B cell (primary cell): ENCODE measurements at regions not wholly inside any gene's neighbourhood (a gene's known extent, or its start where the extent isn't known, plus 50 kb on each side); places are given as distances from the start of the nearest gene placed in this dataset.

Experiments
- ATAC-seq: fragments of 200-7000 bp; cut with Tn5 transposase; one replicate; pipeline ENCODE4 v1.10.0; 2021; ENCODE audit warnings: low read depth, mild to moderate bottlenecking, moderate number of reproducible peaks, moderate library complexity
- CTCF ChIA-PET: fragments of 350-600 bp; sonication (Branson Sonifier 250); formaldehyde crosslinking; loops from one replicate; lab custom pipeline; 2021; ENCODE audit warnings: antibody characterized with exemption, inconsistent platforms; lab: Charles Lee
- POLR2A ChIA-PET: fragments of 350-600 bp; sonication (Branson Sonifier 250); formaldehyde crosslinking; loops from one replicate; lab custom pipeline; 2021; ENCODE audit warnings: antibody characterized with exemption; lab: Charles Lee
- DNase-seq: peaks from one replicate; pipeline ENCODE4 v3.0.0; 2013
- H2AFZ ChIP-seq: 2 replicates; pipeline ENCODE4 v1.6.1; 2012; ENCODE audit warnings: mild to moderate bottlenecking, low read depth, low read length; ENCODE audit not compliant: insufficient read depth, poor library complexity, severe bottlenecking
- H3K27ac ChIP-seq, 2 donors: 1 replicate in 1 of 2; 2 replicates in 1 of 2; pipeline ENCODE4 v1.5.1; 2012 to 2013; ENCODE audit warnings: low read length in 2 of 2, mild to moderate bottlenecking in 2 of 2, moderate library complexity in 1 of 2
- H3K27me3 ChIP-seq, 4 experiments: fragments of 200-600 bp in 1 of 4; sonication (generic) in 1 of 4; replicated peaks in 1 of 4; 1 replicate in 2 of 4; 2 replicates in 2 of 4; pipeline versions ENCODE4 v1.6.1 to v1.7.0; 2013 to 2016; ENCODE audit warnings: low read length in 3 of 4, mild to moderate bottlenecking in 2 of 4, mixed read lengths in 1 of 4, moderate library complexity in 1 of 4; ENCODE audit not compliant: insufficient read depth in 4 of 4, control insufficient read depth in 3 of 4; ENCODE audit errors: control extremely low read depth in 1 of 4
- H3K36me3 ChIP-seq, 2 experiments: replicated peaks in 1 of 2; 1 replicate in 1 of 2; 2 replicates in 1 of 2; pipeline versions ENCODE4 v1.6.1 to v1.7.1; 2013; ENCODE audit warnings: low read length in 1 of 2; ENCODE audit not compliant: insufficient read depth in 2 of 2, control insufficient read depth in 1 of 2; ENCODE audit errors: control extremely low read depth in 1 of 2, extremely low read depth in 1 of 2
- H3K4me1 ChIP-seq, 2 donors: fragments of 200-600 bp in 1 of 2; sonication (generic) in 1 of 2; 1 replicate in 1 of 2; 2 replicates in 1 of 2; pipeline versions ENCODE4 v1.5.1 to v1.6.1; 2013 to 2017; ENCODE audit warnings: low read length in 2 of 2; ENCODE audit not compliant: control insufficient read depth in 2 of 2, insufficient read depth in 2 of 2
- H3K4me2 ChIP-seq: replicated peaks from 2 replicates; pipeline ENCODE3; 2012; ENCODE audit warnings: mild to moderate bottlenecking, low read depth, low read length; ENCODE audit not compliant: poor library complexity, severe bottlenecking
- H3K4me3 ChIP-seq, 5 experiments: fragments of 200-600 bp in 1 of 5; sonication (generic) in 1 of 5; 1 replicate in 3 of 5; 2 replicates in 2 of 5; pipeline versions ENCODE4 v1.5.1 to v1.7.0; 2011 to 2016; ENCODE audit warnings: low read length in 4 of 5, mild to moderate bottlenecking in 4 of 5, low read depth in 2 of 5, control low read depth in 1 of 5, moderate library complexity in 1 of 5; ENCODE audit not compliant: insufficient read depth in 1 of 5; ENCODE audit errors: control extremely low read depth in 1 of 5, extremely low read depth in 1 of 5
- H3K79me2 ChIP-seq: fragments of 200-600 bp; sonication (generic); one replicate; pipeline ENCODE4 v1.6.0; 2016; ENCODE audit warnings: low read length; ENCODE audit not compliant: control insufficient read depth, insufficient read depth
- H3K9ac ChIP-seq: fragments of 200-600 bp; sonication (generic); 2 replicates; pipeline ENCODE4 v1.6.1; 2017; ENCODE audit warnings: mild to moderate bottlenecking, low read length, moderate library complexity
- H3K9me3 ChIP-seq, 3 donors: one replicate each; pipeline versions ENCODE4 v1.6.1 to v1.7.1; 2013; ENCODE audit warnings: low read length in 2 of 3; ENCODE audit not compliant: control insufficient read depth in 2 of 3, insufficient read depth in 1 of 3; ENCODE audit errors: control extremely low read depth in 1 of 3
- H4K20me1 ChIP-seq: 2 replicates; pipeline ENCODE4 v1.6.0; 2012; ENCODE audit warnings: mild to moderate bottlenecking, low read length; ENCODE audit not compliant: insufficient read depth, control insufficient read depth, poor library complexity, severe bottlenecking
- H3K27ac Mint-ChIP-seq: one replicate; pipeline ENCODE4 v1.8.0; 2021; ENCODE audit warnings: mixed read lengths
- H3K27me3 Mint-ChIP-seq: one replicate; pipeline ENCODE4 v1.8.0; 2021; ENCODE audit warnings: mixed read lengths
- H3K4me1 Mint-ChIP-seq: one replicate; pipeline ENCODE4 v1.8.0; 2021; ENCODE audit warnings: mixed read lengths
- H3K4me3 Mint-ChIP-seq: one replicate; pipeline ENCODE4 v1.8.0; 2021; ENCODE audit warnings: mixed read lengths
- H3K9me3 Mint-ChIP-seq: one replicate; pipeline ENCODE4 v1.8.0; 2022; ENCODE audit warnings: mixed read lengths; ENCODE audit not compliant: insufficient read depth
- EZH2 ChIP-seq: IDR thresholded peaks from 2 replicates; pipeline ENCODE4 v1.6.1; 2012; ENCODE audit warnings: borderline replicate concordance, low read depth, mild to moderate bottlenecking, moderate library complexity, low read length; ENCODE audit not compliant: insufficient read depth, poor library complexity, severe bottlenecking
- WGBS: methylation state at CpG from one replicate; pipeline ENCODE4 v1.1.5; 2013; ENCODE audit warnings: missing lambda C conversion rate; ENCODE audit not compliant: insufficient coverage; 5-methylcytosine and 5-hydroxymethylcytosine counted together
- intact Hi-C: fragments of 100-400 bp; cut with micrococcal nuclease; formaldehyde crosslinking; loops from one replicate; pipeline ENCODE4 v1.10.0; 2022
- TF ChIP-seq, protein P1 (sequence below): fragments of 200-600 bp; IDR thresholded peaks from one replicate; pipeline ENCODE4 v1.8.0; 2022; ENCODE audit warnings: antibody characterized with exemption, mild to moderate bottlenecking

GRCh38 chr7:446289-446935 lies 73.2 kb downstream of the PDGFA start:
- H3K79me2 ChIP-seq: no peaks in the 10 kb centered on the region
- no peak overlapping the region for H3K27ac ChIP-seq
- peaks cover 6% of the 10 kb centered on the region for H3K4me1 Mint-ChIP-seq
- peaks cover 9% of the 10 kb centered on the region for H3K27me3 Mint-ChIP-seq
- TF ChIP-seq, protein P1, sequence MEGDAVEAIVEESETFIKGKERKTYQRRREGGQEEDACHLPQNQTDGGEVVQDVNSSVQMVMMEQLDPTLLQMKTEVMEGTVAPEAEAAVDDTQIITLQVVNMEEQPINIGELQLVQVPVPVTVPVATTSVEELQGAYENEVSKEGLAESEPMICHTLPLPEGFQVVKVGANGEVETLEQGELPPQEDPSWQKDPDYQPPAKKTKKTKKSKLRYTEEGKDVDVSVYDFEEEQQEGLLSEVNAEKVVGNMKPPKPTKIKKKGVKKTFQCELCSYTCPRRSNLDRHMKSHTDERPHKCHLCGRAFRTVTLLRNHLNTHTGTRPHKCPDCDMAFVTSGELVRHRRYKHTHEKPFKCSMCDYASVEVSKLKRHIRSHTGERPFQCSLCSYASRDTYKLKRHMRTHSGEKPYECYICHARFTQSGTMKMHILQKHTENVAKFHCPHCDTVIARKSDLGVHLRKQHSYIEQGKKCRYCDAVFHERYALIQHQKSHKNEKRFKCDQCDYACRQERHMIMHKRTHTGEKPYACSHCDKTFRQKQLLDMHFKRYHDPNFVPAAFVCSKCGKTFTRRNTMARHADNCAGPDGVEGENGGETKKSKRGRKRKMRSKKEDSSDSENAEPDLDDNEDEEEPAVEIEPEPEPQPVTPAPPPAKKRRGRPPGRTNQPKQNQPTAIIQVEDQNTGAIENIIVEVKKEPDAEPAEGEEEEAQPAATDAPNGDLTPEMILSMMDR: no peak
- no peak for TF ChIP-seq EZH2
- 92% methylated on average over 29 of the region's 29 CpGs for WGBS
- H3K4me3 ChIP-seq: no peak overlapping the region
- ChIA-PET POLR2A (no interaction called here), CTCF (no interaction called here)
- H3K9ac ChIP-seq: no peak overlapping the region
- no peak overlapping the region for H2AFZ ChIP-seq
- no peak for DNase-seq
- no peak overlapping the region for H3K4me2 ChIP-seq
- H3K9me3 Mint-ChIP-seq: no peaks in the 10 kb centered on the region
- peaks cover 0 to 15% (median 0%) of the 10 kb centered on the region in 3 donors for H3K9me3 ChIP-seq
- H3K27me3 ChIP-seq: peaks cover 0 to 3% (median 0%) of the 10 kb centered on the region in 4 experiments
- peaks cover 0 to 3% of the 10 kb centered on the region in 2 donors for H3K4me1 ChIP-seq
- H4K20me1 ChIP-seq: no peaks in the 10 kb centered on the region
- intact Hi-C loops: no loop called here
- no peaks in the 10 kb centered on the region for H3K36me3 ChIP-seq
- H3K27ac Mint-ChIP-seq: no peak overlapping the region
- no peak overlapping the region for H3K4me3 Mint-ChIP-seq
- ATAC-seq: no peak
